Trophoblast cell (in vitro differentiated cells and primary cell): ENCODE measurements at regions not wholly inside any gene's neighbourhood (a gene's known extent, or its start where the extent isn't known, plus 50 kb on each side); places are given as distances from the start of the nearest gene placed in this dataset.

Experiments used
- DNase-seq, 2 donors: peaks; one replicate each; pipeline ENCODE4 v3.0.0-alpha.2; 2016
- H2AFZ ChIP-seq: 2 replicates; pipeline ENCODE4 v1.6.1; 2013; ENCODE audit warnings: low read length, moderate library complexity, mild to moderate bottlenecking; ENCODE audit not compliant: insufficient read depth, poor library complexity
- H2AK5ac ChIP-seq: 2 replicates; pipeline ENCODE4 v1.6.1; 2013; ENCODE audit warnings: mild to moderate bottlenecking, low read length
- H2BK120ac ChIP-seq: 2 replicates; pipeline ENCODE4 v1.6.1; 2013; ENCODE audit warnings: low read length, mild to moderate bottlenecking, moderate library complexity; ENCODE audit not compliant: insufficient read depth, poor library complexity
- H2BK12ac ChIP-seq: 2 replicates; pipeline ENCODE4 v1.6.1; 2013; ENCODE audit warnings: mild to moderate bottlenecking, low read length, moderate library complexity
- H2BK5ac ChIP-seq: 2 replicates; pipeline ENCODE4 v1.6.1; 2013; ENCODE audit warnings: low read length, low read depth, moderate library complexity, mild to moderate bottlenecking; ENCODE audit not compliant: poor library complexity
- H3K14ac ChIP-seq: 2 replicates; pipeline ENCODE4 v1.6.1; 2013; ENCODE audit warnings: mild to moderate bottlenecking, low read length
- H3K18ac ChIP-seq: 2 replicates; pipeline ENCODE4 v1.6.1; 2013; ENCODE audit warnings: mild to moderate bottlenecking, low read length
- H3K23ac ChIP-seq: 2 replicates; pipeline ENCODE4 v1.6.1; 2013; ENCODE audit warnings: low read length
- H3K27ac ChIP-seq: 2 replicates; pipeline ENCODE4 v1.5.1; 2013; ENCODE audit warnings: low read depth, mild to moderate bottlenecking, inconsistent platforms, low read length, moderate library complexity
- H3K27me3 ChIP-seq: 2 replicates; pipeline ENCODE4 v1.6.1; 2013; ENCODE audit warnings: inconsistent platforms, mild to moderate bottlenecking, low read length, moderate library complexity; ENCODE audit not compliant: insufficient read depth
- H3K36me3 ChIP-seq, 2 experiments: 1 replicate in 1 of 2; 2 replicates in 1 of 2; pipeline ENCODE4 v1.6.1; 2013; ENCODE audit warnings: low read length in 2 of 2, mild to moderate bottlenecking in 2 of 2, moderate library complexity in 1 of 2; ENCODE audit not compliant: insufficient read depth in 2 of 2, control insufficient read depth in 1 of 2
- H3K4ac ChIP-seq: 2 replicates; pipeline ENCODE4 v1.6.1; 2013; ENCODE audit warnings: low read depth, mild to moderate bottlenecking, low read length, moderate library complexity
- H3K4me1 ChIP-seq, 2 experiments: 1 replicate in 1 of 2; 2 replicates in 1 of 2; pipeline ENCODE4 v1.6.1; 2013; ENCODE audit warnings: low read length in 2 of 2, mild to moderate bottlenecking in 2 of 2, moderate library complexity in 1 of 2; ENCODE audit not compliant: insufficient read depth in 2 of 2, control insufficient read depth in 1 of 2
- H3K4me2 ChIP-seq: 2 replicates; pipeline ENCODE4 v1.6.1; 2013; ENCODE audit warnings: inconsistent platforms, mild to moderate bottlenecking, low read length, moderate library complexity
- H3K4me3 ChIP-seq: 2 replicates; pipeline ENCODE4 v1.5.1; 2013; ENCODE audit warnings: mild to moderate bottlenecking, low read depth, low read length, inconsistent platforms
- H3K79me1 ChIP-seq: one replicate; pipeline ENCODE4 v1.6.1; 2013; ENCODE audit warnings: low read length
- H3K79me2 ChIP-seq: 2 replicates; pipeline ENCODE4 v1.6.1; 2013; ENCODE audit warnings: low read length, mild to moderate bottlenecking; ENCODE audit not compliant: control insufficient read depth, insufficient read depth, poor library complexity
- H3K9ac ChIP-seq: 2 replicates; pipeline ENCODE4 v1.6.1; 2013; ENCODE audit warnings: mild to moderate bottlenecking, low read length
- H3K9me3 ChIP-seq: 2 replicates; pipeline ENCODE4 v1.6.1; 2013; ENCODE audit warnings: low read depth, mild to moderate bottlenecking, control low read depth, inconsistent platforms, low read length; ENCODE audit not compliant: insufficient read depth
- H4K12ac ChIP-seq: 2 replicates; pipeline ENCODE4 v1.6.1; 2013; ENCODE audit warnings: low read depth, mild to moderate bottlenecking, low read length, moderate library complexity
- H4K8ac ChIP-seq: 2 replicates; pipeline ENCODE4 v1.6.1; 2013; ENCODE audit warnings: low read depth, mild to moderate bottlenecking, low read length, moderate library complexity
- H4K91ac ChIP-seq: one replicate; pipeline ENCODE4 v1.6.1; 2013; ENCODE audit warnings: low read depth, mild to moderate bottlenecking, low read length, moderate library complexity
- WGBS: extraction: QIAGEN DNeasy Blood & Tissue Kit; methylation state at CpG from one replicate; pipeline ENCODE4 v1.1.7; 2013; ENCODE audit warnings: missing lambda C conversion rate; ENCODE audit not compliant: insufficient read length, insufficient coverage; ENCODE audit errors: extremely low coverage; 5-methylcytosine and 5-hydroxymethylcytosine counted together

DNA sequence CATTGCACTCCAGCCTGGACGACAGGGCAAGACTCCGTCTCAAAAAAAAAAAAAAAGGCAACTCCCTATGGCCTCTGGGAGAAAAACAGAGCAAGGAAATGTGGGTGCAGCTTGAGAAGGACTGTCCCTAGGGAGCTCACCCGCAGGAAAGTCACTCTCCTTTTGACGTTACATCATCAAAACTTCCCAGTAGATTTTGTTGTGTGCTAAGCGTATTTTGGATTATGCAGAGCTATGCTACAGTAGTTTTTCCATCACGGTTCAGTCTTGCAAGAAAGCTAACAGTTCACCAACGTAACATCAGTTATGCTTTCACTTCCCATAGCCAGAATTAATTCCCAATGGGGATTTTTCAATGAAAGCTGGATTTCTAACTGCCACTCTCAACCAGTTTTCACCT, 138.8 kb downstream of the HSD17B3 start:
- Histone ChIP-seq H3K79me1 (no peaks in the 10 kb centered on the region), H2BK120ac (no peak overlapping the region), H3K4me3 (no peak overlapping the region), H3K27ac (no peak overlapping the region), H2AFZ (no peak overlapping the region), H3K4me1 (no peaks in the 10 kb centered on the region), H3K9me3 (peaks cover 4% of the 10 kb centered on the region), H3K23ac (no peak overlapping the region), H4K91ac (no peak overlapping the region), H2BK5ac (no peak overlapping the region), H2AK5ac (no peak overlapping the region), H2BK12ac (no peak overlapping the region), H4K12ac (no peak overlapping the region), H3K9ac (no peak overlapping the region), H3K14ac (no peak overlapping the region), H3K18ac (no peak overlapping the region), H3K27me3 (no peaks in the 10 kb centered on the region), H4K8ac (no peak overlapping the region), H3K4ac (no peak overlapping the region), H3K36me3 (no peaks in the 10 kb centered on the region), H3K79me2 (no peaks in the 10 kb centered on the region), H3K4me2 (no peak overlapping the region)
- DNase-seq = no peak
- no CpG with 5 or more reads among the region's 7 CpGs for WGBS

- Histone ChIP-seq H3K23ac (no peak overlapping the region), H3K27me3 (no peaks in the 10 kb centered on the region), H2AK5ac (no peak overlapping the region), H3K4me1 (no peaks in the 10 kb centered on the region), H3K79me2 (no peaks in the 10 kb centered on the region), H2AFZ (no peak overlapping the region), H3K36me3 (no peaks in the 10 kb centered on the region), H4K12ac (no peak overlapping the region), H3K14ac (no peak overlapping the region), H3K4me3 (no peak overlapping the region), H3K4ac (no peak overlapping the region), H4K8ac (no peak overlapping the region), H3K9me3 (peaks cover 5% of the 10 kb centered on the region), H3K18ac (no peak overlapping the region), H2BK12ac (no peak overlapping the region), H3K4me2 (no peak overlapping the region), H4K91ac (no peak overlapping the region), H3K9ac (no peak overlapping the region), H3K27ac (no peak overlapping the region), H3K79me1 (no peaks in the 10 kb centered on the region), H2BK120ac (no peak overlapping the region), H2BK5ac (no peak overlapping the region)
- DNase-seq = no peak
- no CpG with 5 or more reads among the region's 7 CpGs for WGBS
Observed at GRCh38 chr9:96161819-96162218, 140.2 kb downstream of the HSD17B3 start.

GRCh38 chr9:96160866-96161265, 141.1 kb downstream of the HSD17B3 start:
- Histone ChIP-seq H3K23ac (no peak overlapping the region), H2AK5ac (no peak overlapping the region), H4K12ac (no peak overlapping the region), H3K9ac (no peak overlapping the region), H3K4me3 (no peak overlapping the region), H3K4me1 (no peaks in the 10 kb centered on the region), H2BK5ac (no peak overlapping the region), H3K27me3 (no peaks in the 10 kb centered on the region), H3K4ac (no peak overlapping the region), H3K27ac (no peak overlapping the region), H3K4me2 (no peak overlapping the region), H2AFZ (no peak overlapping the region), H3K79me2 (no peaks in the 10 kb centered on the region), H3K36me3 (no peaks in the 10 kb centered on the region), H3K79me1 (no peaks in the 10 kb centered on the region), H3K14ac (no peak overlapping the region), H3K9me3 (peaks cover 5% of the 10 kb centered on the region), H2BK120ac (no peak overlapping the region), H4K8ac (no peak overlapping the region), H2BK12ac (no peak overlapping the region), H3K18ac (no peak overlapping the region), H4K91ac (no peak overlapping the region)
- DNase-seq = no peak
- WGBS = no CpG with 5 or more reads among the region's 5 CpGs

- Histone ChIP-seq H4K12ac (no peak overlapping the region), H2BK120ac (no peak overlapping the region), H3K4me1 (no peaks in the 10 kb centered on the region), H3K9ac (no peak overlapping the region), H2AFZ (no peak overlapping the region), H3K36me3 (no peaks in the 10 kb centered on the region), H3K4me3 (no peak overlapping the region), H3K4me2 (no peak overlapping the region), H3K79me1 (no peaks in the 10 kb centered on the region), H3K27me3 (no peaks in the 10 kb centered on the region), H4K91ac (no peak overlapping the region), H3K4ac (no peak overlapping the region), H3K9me3 (peaks cover 5% of the 10 kb centered on the region), H2BK5ac (no peak overlapping the region), H3K23ac (no peak overlapping the region), H3K27ac (no peak overlapping the region), H3K79me2 (no peaks in the 10 kb centered on the region), H3K14ac (no peak overlapping the region), H2AK5ac (no peak overlapping the region), H3K18ac (no peak overlapping the region), H2BK12ac (no peak overlapping the region), H4K8ac (no peak overlapping the region)
- 100% methylated on average over 1 of the region's 6 CpGs for WGBS
- no peak for DNase-seq
Observed at GRCh38 chr9:96160168-96160567, 141.8 kb downstream of the HSD17B3 start.
